Breast epithelium (tissue), 3 donors: ENCODE measurements at regions not wholly inside any gene's neighbourhood (a gene's known extent, or its start where the extent isn't known, plus 50 kb on each side); places are given as distances from the start of the nearest gene placed in this dataset.

Experiments
- CTCF ChIP-seq, 3 donors: fragments of 450-650 bp; IDR thresholded peaks; one replicate each; pipeline ENCODE4 v1.5.1; 2016 to 2017; ENCODE audit warnings: antibody characterized with exemption in 3 of 3, mild to moderate bottlenecking in 3 of 3, moderate library complexity in 3 of 3
- POLR2A ChIP-seq: fragments of 450-650 bp; IDR thresholded peaks from one replicate; pipeline ENCODE4 v1.6.1; 2016; ENCODE audit warnings: antibody characterized with exemption, mild to moderate bottlenecking, moderate library complexity
- POLR2AphosphoS5 ChIP-seq, 3 donors: sonication (generic); formaldehyde crosslinking; IDR thresholded peaks; one replicate each; pipeline ENCODE4 v1.6.1; 2017; ENCODE audit warnings: antibody characterized with exemption in 3 of 3

- TF ChIP-seq CTCF (IDR thresholded peaks at IDR 0.05) (no peak), POLR2AphosphoS5 (IDR thresholded peaks at IDR 0.05) (no peak), POLR2A (no peak)
Measured at GRCh38 chr11:87589082-87589481, 551.3 kb downstream of the TMEM135 start.
